HepG2 (cell line): ENCODE measurements at regions not wholly inside any gene's neighbourhood (a gene's known extent, or its start where the extent isn't known, plus 50 kb on each side); places are given as distances from the start of the nearest gene placed in this dataset.
"Not testable (repeated sequence)": the region's sequence is repeated elsewhere in the genome, so short reads cannot be mapped to it uniquely, and the experiment has no call there.

Experiments
- BHLHE40 ChIP-seq: IDR thresholded peaks from 2 replicates; pipeline ENCODE4 v1.6.1; 2011; ENCODE audit warnings: low read length, improper control_type of control experiment
- BRCA1 ChIP-seq: sonication (generic); formaldehyde crosslinking; IDR thresholded peaks from 2 replicates; pipeline ENCODE4 v1.4.0; 2020; ENCODE audit warnings: missing genetic modification reagents
- CTCF ChIP-seq: sonication (generic); formaldehyde crosslinking; IDR thresholded peaks from 2 replicates; pipeline ENCODE4 v1.5.0; 2020; ENCODE audit warnings: mild to moderate bottlenecking, missing genetic modification reagents, moderate library complexity
- KDM1A ChIP-seq: IDR thresholded peaks from 2 replicates; pipeline ENCODE4 v1.6.1; 2016; ENCODE audit warnings: missing compliant biosample characterization
- MYNN ChIP-seq: sonication (generic); formaldehyde crosslinking; IDR thresholded peaks from 2 replicates; pipeline ENCODE4 v1.4.0; 2020; ENCODE audit warnings: mild to moderate bottlenecking, low read depth, missing genetic modification reagents
- NR2C2 ChIP-seq: sonication (generic); formaldehyde crosslinking; IDR thresholded peaks from 2 replicates; pipeline ENCODE4 v1.4.0; 2020; ENCODE audit warnings: missing genetic modification reagents, mild to moderate bottlenecking, moderate library complexity, borderline replicate concordance
- RAD21 ChIP-seq: fragments of 450-650 bp; formaldehyde crosslinking; IDR thresholded peaks from 2 replicates; pipeline ENCODE4 v1.5.0; 2020; ENCODE audit warnings: mild to moderate bottlenecking
- RFX5 ChIP-seq: IDR thresholded peaks from 2 replicates; pipeline ENCODE4 v1.6.1; 2011; ENCODE audit warnings: low read depth, low read length, improper control_type of control experiment
- ZKSCAN5 ChIP-seq: sonication (generic); formaldehyde crosslinking; IDR thresholded peaks from 2 replicates; pipeline ENCODE4 v1.5.1; 2020; ENCODE audit warnings: mild to moderate bottlenecking, missing genetic modification reagents
- ZNF468 ChIP-seq: sonication (generic); formaldehyde crosslinking; IDR thresholded peaks from 2 replicates; pipeline ENCODE4 v1.8.0; 2022; ENCODE audit warnings: mild to moderate bottlenecking, moderate library complexity, missing genetic modification reagents
- ZNF546 ChIP-seq: sonication (generic); formaldehyde crosslinking; conservative IDR thresholded peaks from 2 replicates; pipeline ENCODE4 v1.8.1; 2023; ENCODE audit warnings: mild to moderate bottlenecking, missing genetic modification reagents
- ZZZ3 ChIP-seq: sonication (generic); formaldehyde crosslinking; IDR thresholded peaks from 2 replicates; pipeline ENCODE4 v1.4.0; 2020; ENCODE audit warnings: missing genetic modification reagents, mild to moderate bottlenecking, borderline replicate concordance
- TF ChIP-seq, protein P1 (sequence below), 2 experiments: IDR thresholded peaks; 2 replicates each; pipeline ENCODE4 v1.6.1; 2011 to 2012; ENCODE audit warnings: low read length in 2 of 2, borderline replicate concordance in 1 of 2, low read depth in 1 of 2, mild to moderate bottlenecking in 1 of 2, moderate library complexity in 1 of 2
- TF ChIP-seq, protein P2 (sequence below): sonication (generic); formaldehyde crosslinking; IDR thresholded peaks from 2 replicates; pipeline ENCODE4 v1.8.0; 2022; ENCODE audit warnings: mild to moderate bottlenecking, missing genetic modification reagents, borderline replicate concordance

- not testable (repeated sequence) for TF ChIP-seq ZNF546 (CRISPR knock-in tag); ZZZ3 (CRISPR knock-in tag); ZKSCAN5 (CRISPR knock-in tag); RAD21; CTCF (CRISPR knock-in tag); BRCA1; BHLHE40; ZNF468 (CRISPR knock-in tag); KDM1A; RFX5; NR2C2 (CRISPR knock-in tag); MYNN (CRISPR knock-in tag)
- TF ChIP-seq, protein P1, sequence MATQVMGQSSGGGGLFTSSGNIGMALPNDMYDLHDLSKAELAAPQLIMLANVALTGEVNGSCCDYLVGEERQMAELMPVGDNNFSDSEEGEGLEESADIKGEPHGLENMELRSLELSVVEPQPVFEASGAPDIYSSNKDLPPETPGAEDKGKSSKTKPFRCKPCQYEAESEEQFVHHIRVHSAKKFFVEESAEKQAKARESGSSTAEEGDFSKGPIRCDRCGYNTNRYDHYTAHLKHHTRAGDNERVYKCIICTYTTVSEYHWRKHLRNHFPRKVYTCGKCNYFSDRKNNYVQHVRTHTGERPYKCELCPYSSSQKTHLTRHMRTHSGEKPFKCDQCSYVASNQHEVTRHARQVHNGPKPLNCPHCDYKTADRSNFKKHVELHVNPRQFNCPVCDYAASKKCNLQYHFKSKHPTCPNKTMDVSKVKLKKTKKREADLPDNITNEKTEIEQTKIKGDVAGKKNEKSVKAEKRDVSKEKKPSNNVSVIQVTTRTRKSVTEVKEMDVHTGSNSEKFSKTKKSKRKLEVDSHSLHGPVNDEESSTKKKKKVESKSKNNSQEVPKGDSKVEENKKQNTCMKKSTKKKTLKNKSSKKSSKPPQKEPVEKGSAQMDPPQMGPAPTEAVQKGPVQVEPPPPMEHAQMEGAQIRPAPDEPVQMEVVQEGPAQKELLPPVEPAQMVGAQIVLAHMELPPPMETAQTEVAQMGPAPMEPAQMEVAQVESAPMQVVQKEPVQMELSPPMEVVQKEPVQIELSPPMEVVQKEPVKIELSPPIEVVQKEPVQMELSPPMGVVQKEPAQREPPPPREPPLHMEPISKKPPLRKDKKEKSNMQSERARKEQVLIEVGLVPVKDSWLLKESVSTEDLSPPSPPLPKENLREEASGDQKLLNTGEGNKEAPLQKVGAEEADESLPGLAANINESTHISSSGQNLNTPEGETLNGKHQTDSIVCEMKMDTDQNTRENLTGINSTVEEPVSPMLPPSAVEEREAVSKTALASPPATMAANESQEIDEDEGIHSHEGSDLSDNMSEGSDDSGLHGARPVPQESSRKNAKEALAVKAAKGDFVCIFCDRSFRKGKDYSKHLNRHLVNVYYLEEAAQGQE (IDR thresholded peaks at IDR 0.05; ENCODE audit: borderline replicate concordance in 1 of 2, low read depth in 1 of 2, low read length in 2 of 2) = not testable (repeated sequence)
- TF ChIP-seq, protein P2, sequence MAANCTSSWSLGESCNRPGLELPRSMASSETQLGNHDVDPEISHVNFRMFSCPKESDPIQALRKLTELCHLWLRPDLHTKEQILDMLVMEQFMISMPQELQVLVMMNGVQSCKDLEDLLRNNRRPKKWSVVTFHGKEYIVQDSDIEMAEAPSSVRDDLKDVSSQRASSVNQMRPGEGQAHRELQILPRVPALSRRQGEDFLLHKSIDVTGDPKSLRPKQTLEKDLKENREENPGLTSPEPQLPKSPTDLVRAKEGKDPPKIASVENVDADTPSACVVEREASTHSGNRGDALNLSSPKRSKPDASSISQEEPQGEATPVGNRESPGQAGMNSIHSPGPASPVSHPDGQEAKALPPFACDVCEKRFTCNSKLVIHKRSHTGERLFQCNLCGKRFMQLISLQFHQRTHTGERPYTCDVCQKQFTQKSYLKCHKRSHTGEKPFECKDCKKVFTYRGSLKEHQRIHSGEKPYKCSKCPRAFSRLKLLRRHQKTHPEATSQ (CRISPR knock-in tag) = not testable (repeated sequence)
Observed at GRCh38 chr11:28787897-28788296, 679.7 kb downstream of the METTL15 start.
